B cell (primary cell): ENCODE measurements at regions not wholly inside any gene's neighbourhood (a gene's known extent, or its start where the extent isn't known, plus 50 kb on each side); places are given as distances from the start of the nearest gene placed in this dataset.

ENCODE experiments used
- ATAC-seq: fragments of 200-7000 bp; cut with Tn5 transposase; one replicate; pipeline ENCODE4 v1.10.0; 2021; ENCODE audit warnings: low read depth, mild to moderate bottlenecking, moderate number of reproducible peaks, moderate library complexity
- CTCF ChIA-PET: fragments of 350-600 bp; sonication (Branson Sonifier 250); formaldehyde crosslinking; loops from one replicate; lab custom pipeline; 2021; ENCODE audit warnings: antibody characterized with exemption, inconsistent platforms; lab: Charles Lee
- POLR2A ChIA-PET: fragments of 350-600 bp; sonication (Branson Sonifier 250); formaldehyde crosslinking; loops from one replicate; lab custom pipeline; 2021; ENCODE audit warnings: antibody characterized with exemption; lab: Charles Lee
- DNase-seq: peaks from one replicate; pipeline ENCODE4 v3.0.0; 2013
- H2AFZ ChIP-seq: 2 replicates; pipeline ENCODE4 v1.6.1; 2012; ENCODE audit warnings: mild to moderate bottlenecking, low read depth, low read length; ENCODE audit not compliant: insufficient read depth, poor library complexity, severe bottlenecking
- H3K27ac ChIP-seq, 2 donors: 1 replicate in 1 of 2; 2 replicates in 1 of 2; pipeline ENCODE4 v1.5.1; 2012 to 2013; ENCODE audit warnings: low read length in 2 of 2, mild to moderate bottlenecking in 2 of 2, moderate library complexity in 1 of 2
- H3K27me3 ChIP-seq, 4 experiments: fragments of 200-600 bp in 1 of 4; sonication (generic) in 1 of 4; replicated peaks in 1 of 4; 1 replicate in 2 of 4; 2 replicates in 2 of 4; pipeline versions ENCODE4 v1.6.1 to v1.7.0; 2013 to 2016; ENCODE audit warnings: low read length in 3 of 4, mild to moderate bottlenecking in 2 of 4, mixed read lengths in 1 of 4, moderate library complexity in 1 of 4; ENCODE audit not compliant: insufficient read depth in 4 of 4, control insufficient read depth in 3 of 4; ENCODE audit errors: control extremely low read depth in 1 of 4
- H3K36me3 ChIP-seq, 2 experiments: replicated peaks in 1 of 2; 1 replicate in 1 of 2; 2 replicates in 1 of 2; pipeline versions ENCODE4 v1.6.1 to v1.7.1; 2013; ENCODE audit warnings: low read length in 1 of 2; ENCODE audit not compliant: insufficient read depth in 2 of 2, control insufficient read depth in 1 of 2; ENCODE audit errors: control extremely low read depth in 1 of 2, extremely low read depth in 1 of 2
- H3K4me1 ChIP-seq, 2 donors: fragments of 200-600 bp in 1 of 2; sonication (generic) in 1 of 2; 1 replicate in 1 of 2; 2 replicates in 1 of 2; pipeline versions ENCODE4 v1.5.1 to v1.6.1; 2013 to 2017; ENCODE audit warnings: low read length in 2 of 2; ENCODE audit not compliant: control insufficient read depth in 2 of 2, insufficient read depth in 2 of 2
- H3K4me2 ChIP-seq: replicated peaks from 2 replicates; pipeline ENCODE3; 2012; ENCODE audit warnings: mild to moderate bottlenecking, low read depth, low read length; ENCODE audit not compliant: poor library complexity, severe bottlenecking
- H3K4me3 ChIP-seq, 5 experiments: fragments of 200-600 bp in 1 of 5; sonication (generic) in 1 of 5; 1 replicate in 3 of 5; 2 replicates in 2 of 5; pipeline versions ENCODE4 v1.5.1 to v1.7.0; 2011 to 2016; ENCODE audit warnings: low read length in 4 of 5, mild to moderate bottlenecking in 4 of 5, low read depth in 2 of 5, control low read depth in 1 of 5, moderate library complexity in 1 of 5; ENCODE audit not compliant: insufficient read depth in 1 of 5; ENCODE audit errors: control extremely low read depth in 1 of 5, extremely low read depth in 1 of 5
- H3K79me2 ChIP-seq: fragments of 200-600 bp; sonication (generic); one replicate; pipeline ENCODE4 v1.6.0; 2016; ENCODE audit warnings: low read length; ENCODE audit not compliant: control insufficient read depth, insufficient read depth
- H3K9ac ChIP-seq: fragments of 200-600 bp; sonication (generic); 2 replicates; pipeline ENCODE4 v1.6.1; 2017; ENCODE audit warnings: mild to moderate bottlenecking, low read length, moderate library complexity
- H3K9me3 ChIP-seq, 3 donors: one replicate each; pipeline versions ENCODE4 v1.6.1 to v1.7.1; 2013; ENCODE audit warnings: low read length in 2 of 3; ENCODE audit not compliant: control insufficient read depth in 2 of 3, insufficient read depth in 1 of 3; ENCODE audit errors: control extremely low read depth in 1 of 3
- H4K20me1 ChIP-seq: 2 replicates; pipeline ENCODE4 v1.6.0; 2012; ENCODE audit warnings: mild to moderate bottlenecking, low read length; ENCODE audit not compliant: insufficient read depth, control insufficient read depth, poor library complexity, severe bottlenecking
- H3K27ac Mint-ChIP-seq: one replicate; pipeline ENCODE4 v1.8.0; 2021; ENCODE audit warnings: mixed read lengths
- H3K27me3 Mint-ChIP-seq: one replicate; pipeline ENCODE4 v1.8.0; 2021; ENCODE audit warnings: mixed read lengths
- H3K4me1 Mint-ChIP-seq: one replicate; pipeline ENCODE4 v1.8.0; 2021; ENCODE audit warnings: mixed read lengths
- H3K4me3 Mint-ChIP-seq: one replicate; pipeline ENCODE4 v1.8.0; 2021; ENCODE audit warnings: mixed read lengths
- H3K9me3 Mint-ChIP-seq: one replicate; pipeline ENCODE4 v1.8.0; 2022; ENCODE audit warnings: mixed read lengths; ENCODE audit not compliant: insufficient read depth
- CTCF ChIP-seq: fragments of 200-600 bp; IDR thresholded peaks from one replicate; pipeline ENCODE4 v1.8.0; 2022; ENCODE audit warnings: antibody characterized with exemption, mild to moderate bottlenecking
- EZH2 ChIP-seq: IDR thresholded peaks from 2 replicates; pipeline ENCODE4 v1.6.1; 2012; ENCODE audit warnings: borderline replicate concordance, low read depth, mild to moderate bottlenecking, moderate library complexity, low read length; ENCODE audit not compliant: insufficient read depth, poor library complexity, severe bottlenecking
- WGBS: methylation state at CpG from one replicate; pipeline ENCODE4 v1.1.5; 2013; ENCODE audit warnings: missing lambda C conversion rate; ENCODE audit not compliant: insufficient coverage; 5-methylcytosine and 5-hydroxymethylcytosine counted together
- intact Hi-C: fragments of 100-400 bp; cut with micrococcal nuclease; formaldehyde crosslinking; loops from one replicate; pipeline ENCODE4 v1.10.0; 2022

- Histone ChIP-seq H3K27me3 (no peaks in the 10 kb centered on the region), H3K36me3 (no peaks in the 10 kb centered on the region), H4K20me1 (no peaks in the 10 kb centered on the region), H3K4me1 (no peaks in the 10 kb centered on the region), H3K27ac (no peak overlapping the region), H3K9ac (no peak overlapping the region), H2AFZ (no peak overlapping the region), H3K9me3 (peaks cover 0 to 5% (median 0%) of the 10 kb centered on the region in 3 donors), H3K4me3 (no peak overlapping the region), H3K79me2 (no peaks in the 10 kb centered on the region), H3K4me2 (no peak overlapping the region)
- POLR2A ChIA-PET: no interaction called here
- no CpG with 5 or more reads among the region's 3 CpGs for WGBS
- Mint-ChIP-seq H3K27ac (no peak overlapping the region), H3K4me1 (no peaks in the 10 kb centered on the region), H3K4me3 (no peak overlapping the region), H3K27me3 (no peaks in the 10 kb centered on the region), H3K9me3 (no peaks in the 10 kb centered on the region)
- TF ChIP-seq CTCF (no peak), EZH2 (no peak)
- ATAC-seq: no peak
- no peak for DNase-seq
- CTCF ChIA-PET: no interaction called here
- intact Hi-C loops: no loop called here
Measured at GRCh38 chr14:37862263-37862662, 266.8 kb downstream of the TTC6 start.

GRCh38 chr14:37864128-37864527 is 268.7 kb downstream of the TTC6 start:
- H3K27me3 ChIP-seq: no peaks in the 10 kb centered on the region
- no peak for TF ChIP-seq EZH2
- no peak for TF ChIP-seq CTCF
- H3K4me1 ChIP-seq: no peaks in the 10 kb centered on the region
- Mint-ChIP-seq H3K27me3 (no peaks in the 10 kb centered on the region), H3K4me3 (no peak overlapping the region), H3K27ac (no peak overlapping the region), H3K9me3 (no peaks in the 10 kb centered on the region), H3K4me1 (no peaks in the 10 kb centered on the region)
- no peaks in the 10 kb centered on the region for H3K36me3 ChIP-seq
- no peak overlapping the region for H3K27ac ChIP-seq
- no peak overlapping the region for H3K4me2 ChIP-seq
- intact Hi-C loops: no loop called here
- no peaks in the 10 kb centered on the region for H3K79me2 ChIP-seq
- ChIA-PET CTCF (no interaction called here), POLR2A (no interaction called here)
- H3K4me3 ChIP-seq: no peak overlapping the region
- no peak for ATAC-seq
- peaks cover 0 to 7% (median 0%) of the 10 kb centered on the region in 3 donors for H3K9me3 ChIP-seq
- no peak for DNase-seq
- 65% methylated on average over 3 of the region's 6 CpGs for WGBS
- H4K20me1 ChIP-seq: no peaks in the 10 kb centered on the region
- no peak overlapping the region for H3K9ac ChIP-seq
- no peak overlapping the region for H2AFZ ChIP-seq
